ENCODE measurements at regions not wholly inside any gene's neighbourhood (a gene's known extent, or its start where the extent isn't known, plus 50 kb on each side); places are given as distances from the start of the nearest gene placed in this dataset.

- H3K4me3 Mint-ChIP-seq = no peak overlapping the region
- peaks cover 2% of the 10 kb centered on the region for H3K27me3 Mint-ChIP-seq
- H3K4me1 Mint-ChIP-seq = no peaks in the 10 kb centered on the region
- H3K36me3 Mint-ChIP-seq = no peaks in the 10 kb centered on the region
- H3K27ac Mint-ChIP-seq = no peak overlapping the region
- H3K9me3 Mint-ChIP-seq (ENCODE audit: low read depth) = peaks cover 2% of the 10 kb centered on the region
- CTCF ChIA-PET = no interaction called here
- DNase-seq (peak; percentile 22), ATAC-seq (no peak)
Observed at GRCh38 chr10:47101196-47101595, 190.0 kb downstream of the PTPN20 start.

DNA sequence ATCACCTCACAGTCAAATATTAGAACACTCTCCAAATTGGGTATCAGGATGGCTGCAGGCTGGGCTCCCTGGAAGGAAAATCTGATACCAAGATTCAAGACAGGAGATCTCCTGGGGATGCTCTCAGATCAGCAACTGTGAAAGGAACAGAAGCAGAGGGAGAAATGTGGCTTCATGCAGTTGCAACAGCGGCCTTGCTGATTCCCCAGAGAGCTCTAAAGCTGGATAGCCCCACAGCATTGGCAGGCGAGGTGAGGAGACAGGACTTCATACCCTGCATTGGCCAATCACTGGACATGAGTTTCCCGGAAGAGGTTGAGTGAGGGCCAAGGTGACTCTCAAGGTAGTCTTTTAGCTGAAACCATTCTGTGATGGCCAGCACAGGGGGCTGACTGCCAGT is 190.6 kb downstream of the PTPN20 start:
- CTCF ChIA-PET = no interaction called here
- DNase-seq = peak; percentile 18

DNA sequence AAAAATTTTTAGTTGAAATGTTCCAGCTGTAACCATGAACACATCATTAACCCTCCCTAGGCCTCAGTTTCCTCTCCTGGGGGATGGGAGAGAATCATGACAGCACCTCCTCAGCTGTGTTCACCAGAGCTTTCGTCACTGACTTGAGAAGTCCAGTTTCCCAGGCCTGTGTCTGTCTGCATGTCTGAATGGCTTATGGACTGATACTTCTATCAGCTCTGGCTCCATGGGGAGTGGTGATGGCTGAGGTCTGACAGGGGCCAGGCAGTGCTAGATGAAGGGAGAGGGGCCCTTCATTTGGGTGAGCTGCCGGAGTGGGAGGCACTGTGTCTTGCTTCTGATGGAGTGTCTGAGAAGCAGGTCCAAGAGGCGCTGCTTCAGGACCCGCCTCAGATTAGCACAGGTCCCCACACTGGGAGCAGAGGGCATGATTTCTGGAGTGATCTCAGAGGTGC is 192.9 kb downstream of the PTPN20 start:
- peaks cover 2% of the 10 kb centered on the region for H3K9me3 Mint-ChIP-seq (ENCODE audit: low read depth)
- CTCF ChIA-PET = no interaction called here
- no peaks in the 10 kb centered on the region for H3K4me1 Mint-ChIP-seq
- H3K27me3 Mint-ChIP-seq = no peaks in the 10 kb centered on the region
- H3K4me3 Mint-ChIP-seq = no peak overlapping the region
- no peaks in the 10 kb centered on the region for H3K36me3 Mint-ChIP-seq
- ATAC-seq (no peak), DNase-seq (peak; percentile 30)
- H3K27ac Mint-ChIP-seq = peak overlapping the region; percentile 6

More for the DNA sequence above, 190.6 kb downstream of the PTPN20 start:
- peaks cover 2% of the 10 kb centered on the region for H3K9me3 Mint-ChIP-seq (ENCODE audit: low read depth)
- no peak overlapping the region for H3K4me3 Mint-ChIP-seq
- H3K4me1 Mint-ChIP-seq = no peaks in the 10 kb centered on the region
- H3K27me3 Mint-ChIP-seq = peaks cover 2% of the 10 kb centered on the region
- no peaks in the 10 kb centered on the region for H3K36me3 Mint-ChIP-seq
- no peak for ATAC-seq
- H3K27ac Mint-ChIP-seq = no peak overlapping the region

DNA sequence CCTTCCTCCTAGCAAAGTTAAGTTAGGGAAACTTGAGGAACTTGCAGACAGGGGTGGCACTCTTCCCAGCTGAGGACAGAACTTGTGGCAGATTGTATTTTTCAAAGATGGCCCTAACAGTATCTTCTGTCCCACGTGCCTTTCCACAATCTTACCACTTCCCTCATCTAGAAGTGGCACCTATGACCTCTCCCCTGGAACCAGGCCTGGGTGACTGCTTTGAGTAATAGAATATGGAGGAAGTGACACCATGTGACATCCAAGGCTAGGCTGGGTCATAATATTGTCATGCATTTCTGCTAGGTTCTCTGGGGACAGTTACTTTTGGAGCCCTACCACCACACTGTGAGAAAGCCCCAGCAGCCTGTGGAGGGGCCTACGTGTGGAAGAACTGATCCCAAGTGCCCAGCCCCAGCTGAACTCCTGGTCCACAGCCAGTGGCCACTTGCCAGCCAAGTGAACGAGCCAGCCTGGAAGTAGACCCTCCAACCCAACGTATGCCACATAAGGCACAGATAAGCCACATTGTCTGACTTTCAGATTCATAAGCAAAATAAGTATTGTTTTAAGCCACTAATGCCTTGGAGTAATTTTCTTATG is 193.7 kb downstream of the PTPN20 start:
- CTCF ChIA-PET = no interaction called here

GRCh38 chr10:47107007-47107747 is 192.8 kb upstream of the GDF10 start:
- no peak overlapping the region for H3K27ac Mint-ChIP-seq
- no peaks in the 10 kb centered on the region for H3K27me3 Mint-ChIP-seq
- H3K36me3 Mint-ChIP-seq = no peaks in the 10 kb centered on the region
- no peaks in the 10 kb centered on the region for H3K4me1 Mint-ChIP-seq
- DNase-seq (no peak), ATAC-seq (no peak)
- H3K4me3 Mint-ChIP-seq = no peak overlapping the region
- CTCF ChIA-PET = no interaction called here
- peaks cover 2% of the 10 kb centered on the region for H3K9me3 Mint-ChIP-seq (ENCODE audit: low read depth)

More for the DNA sequence above, 193.7 kb downstream of the PTPN20 start:
- no peak overlapping the region for H3K4me3 Mint-ChIP-seq
- DNase-seq (peak; percentile 40), ATAC-seq (peak; percentile 49)
- H3K27ac Mint-ChIP-seq = no peak overlapping the region
- H3K36me3 Mint-ChIP-seq = no peaks in the 10 kb centered on the region
- no peaks in the 10 kb centered on the region for H3K27me3 Mint-ChIP-seq
- H3K9me3 Mint-ChIP-seq (ENCODE audit: low read depth) = peaks cover 2% of the 10 kb centered on the region
- no peaks in the 10 kb centered on the region for H3K4me1 Mint-ChIP-seq

DNA sequence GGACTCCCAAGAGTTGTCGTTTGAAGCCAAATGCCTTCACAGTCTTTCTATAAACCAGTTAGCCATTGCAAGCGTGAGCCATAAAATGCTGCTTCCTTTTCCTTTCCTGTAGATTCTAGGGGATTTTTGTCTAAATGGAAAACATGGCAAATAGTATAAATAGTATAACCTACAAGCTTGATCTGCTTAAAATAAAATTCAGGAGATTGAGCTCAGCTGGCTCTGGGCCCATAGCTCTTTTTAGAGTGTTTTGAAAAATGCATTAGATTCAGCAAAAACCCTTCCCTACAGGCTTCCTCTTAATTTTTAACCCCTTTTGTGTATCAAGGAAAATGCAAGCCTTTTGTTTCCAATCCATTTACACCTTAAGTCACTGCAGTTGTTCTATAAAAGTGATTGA is 190.1 kb upstream of the GDF10 start:
- H3K27ac Mint-ChIP-seq = no peak overlapping the region
- no peak overlapping the region for H3K4me3 Mint-ChIP-seq
- DNase-seq = no peak
- no peaks in the 10 kb centered on the region for H3K27me3 Mint-ChIP-seq
- no peaks in the 10 kb centered on the region for H3K36me3 Mint-ChIP-seq
- CTCF ChIA-PET = interaction anchor here (1.8 kb wide), 1 partner anchor 62 kb away, joined by 4 read pairs; no protein-coding TSS in a partner anchor
- no peak for ATAC-seq
- H3K9me3 Mint-ChIP-seq (ENCODE audit: low read depth) = no peaks in the 10 kb centered on the region
- H3K4me1 Mint-ChIP-seq = no peaks in the 10 kb centered on the region

- Mint-ChIP-seq H3K36me3 (no peaks in the 10 kb centered on the region), H3K9me3 (ENCODE audit: low read depth) (no peaks in the 10 kb centered on the region), H3K4me1 (no peaks in the 10 kb centered on the region), H3K27me3 (no peaks in the 10 kb centered on the region), H3K27ac (no peak overlapping the region), H3K4me3 (no peak overlapping the region)
- DNase-seq (no peak), ATAC-seq (no peak)
- CTCF ChIA-PET = interaction anchor here (0.7 kb wide), 1 partner anchor 1988 kb away, joined by 3 read pairs; no protein-coding TSS in a partner anchor
Observed at GRCh38 chr10:47111329-47111862, 188.6 kb upstream of the GDF10 start.

GRCh38 chr10:47112612-47113011 is 187.4 kb upstream of the GDF10 start:
- H3K27me3 Mint-ChIP-seq = peaks cover 3% of the 10 kb centered on the region
- CTCF ChIA-PET = no interaction called here
- H3K4me1 Mint-ChIP-seq = no peaks in the 10 kb centered on the region
- no peak overlapping the region for H3K4me3 Mint-ChIP-seq
- H3K27ac Mint-ChIP-seq = no peak overlapping the region
- DNase-seq = no peak
- H3K36me3 Mint-ChIP-seq = no peaks in the 10 kb centered on the region
- no peaks in the 10 kb centered on the region for H3K9me3 Mint-ChIP-seq (ENCODE audit: low read depth)
- ATAC-seq = no peak

DNA sequence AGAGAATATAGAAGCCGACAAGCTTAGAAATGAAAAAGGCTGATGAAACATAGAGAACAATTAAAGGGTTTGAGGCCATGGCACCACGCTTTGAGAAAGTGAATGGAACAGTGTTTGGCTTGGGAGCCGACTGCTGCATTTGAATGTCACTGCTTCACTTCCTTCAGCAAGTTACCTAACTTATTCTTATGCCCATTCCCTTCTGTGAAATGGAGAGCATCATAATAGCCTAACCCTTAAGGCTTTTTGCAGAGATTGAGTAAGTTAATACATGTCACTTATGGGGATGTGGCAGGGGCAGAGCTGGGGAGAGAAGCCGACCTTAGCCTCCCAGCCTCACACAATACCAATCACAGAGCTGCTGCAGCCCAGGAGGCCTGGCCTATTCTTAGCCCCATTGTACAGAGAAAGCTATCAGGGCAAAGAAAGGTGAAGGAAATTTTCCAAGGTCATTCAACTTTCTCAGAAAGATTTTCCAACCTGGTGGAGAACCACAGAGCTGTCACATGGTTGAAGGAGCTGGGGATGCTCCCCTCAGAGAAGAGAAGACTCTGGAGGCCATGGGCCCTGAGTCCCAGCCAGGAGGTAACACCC is 186.0 kb upstream of the GDF10 start:
- ATAC-seq (no peak), DNase-seq (no peak)
- Mint-ChIP-seq H3K4me1 (no peaks in the 10 kb centered on the region), H3K36me3 (no peaks in the 10 kb centered on the region), H3K4me3 (no peak overlapping the region), H3K27ac (no peak overlapping the region), H3K27me3 (peaks cover 4% of the 10 kb centered on the region), H3K9me3 (ENCODE audit: low read depth) (no peaks in the 10 kb centered on the region)
- CTCF ChIA-PET = no interaction called here

- H3K4me1 Mint-ChIP-seq = no peaks in the 10 kb centered on the region
- peaks cover 4% of the 10 kb centered on the region for H3K27me3 Mint-ChIP-seq
- CTCF ChIA-PET = no interaction called here
- no peak overlapping the region for H3K4me3 Mint-ChIP-seq
- ATAC-seq (no peak), DNase-seq (no peak)
- no peaks in the 10 kb centered on the region for H3K36me3 Mint-ChIP-seq
- H3K27ac Mint-ChIP-seq = no peak overlapping the region
- no peaks in the 10 kb centered on the region for H3K9me3 Mint-ChIP-seq (ENCODE audit: low read depth)
Observed at GRCh38 chr10:47114680-47115186, 185.3 kb upstream of the GDF10 start.

DNA sequence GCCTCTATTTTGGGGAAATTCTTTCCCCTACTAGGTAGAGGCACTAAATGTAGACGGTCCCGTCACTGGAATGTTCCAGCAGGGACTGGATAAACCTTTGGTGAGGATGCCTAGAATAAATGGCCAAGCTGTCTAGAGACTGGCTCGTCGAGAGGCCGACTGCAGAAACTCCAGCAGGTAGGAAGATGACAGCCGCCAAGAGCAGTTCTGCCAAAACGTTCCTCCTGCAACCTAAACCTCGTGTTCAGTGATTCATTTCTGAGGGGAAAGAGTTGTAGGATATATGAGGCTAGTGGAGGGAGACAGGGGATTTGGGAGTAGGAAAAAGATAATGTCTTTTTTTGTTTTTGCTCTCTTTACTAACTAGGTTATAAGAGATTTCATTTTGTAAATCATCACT is 184.7 kb upstream of the GDF10 start:
- no peak for ATAC-seq
- Mint-ChIP-seq H3K27me3 (peaks cover 4% of the 10 kb centered on the region), H3K27ac (no peak overlapping the region), H3K4me3 (no peak overlapping the region), H3K36me3 (no peaks in the 10 kb centered on the region), H3K4me1 (no peaks in the 10 kb centered on the region), H3K9me3 (ENCODE audit: low read depth) (no peaks in the 10 kb centered on the region)
- no peak for DNase-seq
- CTCF ChIA-PET = no interaction called here

GRCh38 chr10:47116445-47116844 is 183.6 kb upstream of the GDF10 start:
- Mint-ChIP-seq H3K9me3 (ENCODE audit: low read depth) (no peaks in the 10 kb centered on the region), H3K4me1 (no peaks in the 10 kb centered on the region), H3K27ac (no peak overlapping the region), H3K36me3 (no peaks in the 10 kb centered on the region), H3K4me3 (no peak overlapping the region), H3K27me3 (peaks cover 14% of the 10 kb centered on the region)
- CTCF ChIA-PET = no interaction called here
- DNase-seq = no peak
- no peak for ATAC-seq

GRCh38 chr10:47118326-47118725 is 181.7 kb upstream of the GDF10 start:
- no peak overlapping the region for H3K4me3 Mint-ChIP-seq
- CTCF ChIA-PET = no interaction called here
- no peaks in the 10 kb centered on the region for H3K4me1 Mint-ChIP-seq
- ATAC-seq = no peak
- H3K9me3 Mint-ChIP-seq (ENCODE audit: low read depth) = no peaks in the 10 kb centered on the region
- no peak for DNase-seq
- no peak overlapping the region for H3K27ac Mint-ChIP-seq
- peaks cover 15% of the 10 kb centered on the region for H3K27me3 Mint-ChIP-seq
- no peaks in the 10 kb centered on the region for H3K36me3 Mint-ChIP-seq

DNA sequence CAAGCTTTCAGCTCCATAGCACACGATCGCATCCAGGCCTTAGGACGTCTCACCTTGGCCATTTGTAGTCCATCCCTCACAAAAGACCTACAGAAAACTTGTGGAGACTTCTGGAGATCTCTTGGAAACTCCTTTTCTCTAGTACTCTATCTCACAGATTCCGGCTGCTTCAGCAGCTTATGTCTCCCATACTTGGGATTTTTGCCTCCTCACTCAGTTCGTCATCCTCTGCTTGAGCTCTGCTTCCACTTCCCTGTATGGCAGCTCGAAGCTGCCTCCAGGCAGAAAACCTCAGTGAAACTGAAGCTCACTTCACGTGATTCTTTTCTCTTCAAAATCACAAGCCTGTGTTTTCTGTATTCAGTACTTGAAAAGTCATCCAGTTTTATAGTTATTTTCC is 178.7 kb upstream of the GDF10 start:
- CTCF ChIA-PET = no interaction called here
- ATAC-seq (no peak), DNase-seq (no peak)
- H3K4me1 Mint-ChIP-seq = no peaks in the 10 kb centered on the region
- H3K4me3 Mint-ChIP-seq = no peak overlapping the region
- H3K27me3 Mint-ChIP-seq = peaks cover 15% of the 10 kb centered on the region
- no peaks in the 10 kb centered on the region for H3K9me3 Mint-ChIP-seq (ENCODE audit: low read depth)
- H3K36me3 Mint-ChIP-seq = no peaks in the 10 kb centered on the region
- no peak overlapping the region for H3K27ac Mint-ChIP-seq
